Activated CD4-positive, alpha-beta T cell treated with anti-CD3 and anti-CD28 coated beads, Interleukin-10, Interleukin-2, amounts not matched to agents 100 ng/mL and 50 ng/mL, durations not matched to agents 16 hours and 8 hours (primary cell): ENCODE measurements at regions not wholly inside any gene's neighbourhood (a gene's known extent, or its start where the extent isn't known, plus 50 kb on each side); places are given as distances from the start of the nearest gene placed in this dataset.

ENCODE experiments used
- DNase-seq: peaks from one replicate; pipeline ENCODE4 v3.0.0-alpha.2; 2020

- no peak for DNase-seq
Observed at GRCh38 chr4:176843710-176844109, 51.0 kb upstream of the VEGFC start.

DNA sequence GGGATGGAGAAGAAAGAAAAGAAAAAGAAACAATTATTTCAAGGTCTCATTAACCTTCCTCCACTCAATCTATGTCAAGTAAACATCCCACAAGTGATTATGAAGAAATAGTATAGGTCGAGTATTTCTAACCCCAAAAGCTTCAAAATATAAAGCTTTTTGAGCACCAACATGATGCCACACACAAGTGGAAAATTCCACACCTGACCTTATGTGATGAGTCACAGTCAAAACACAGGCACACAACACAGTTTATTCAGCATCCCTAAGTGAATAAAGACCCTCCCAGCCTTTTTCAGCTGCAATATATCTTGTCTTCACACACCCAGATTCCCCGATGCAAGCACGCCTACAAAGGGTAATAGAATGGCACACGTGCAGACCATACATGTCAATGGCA lies 51.7 kb upstream of the VEGFC start:
- no peak for DNase-seq

DNA sequence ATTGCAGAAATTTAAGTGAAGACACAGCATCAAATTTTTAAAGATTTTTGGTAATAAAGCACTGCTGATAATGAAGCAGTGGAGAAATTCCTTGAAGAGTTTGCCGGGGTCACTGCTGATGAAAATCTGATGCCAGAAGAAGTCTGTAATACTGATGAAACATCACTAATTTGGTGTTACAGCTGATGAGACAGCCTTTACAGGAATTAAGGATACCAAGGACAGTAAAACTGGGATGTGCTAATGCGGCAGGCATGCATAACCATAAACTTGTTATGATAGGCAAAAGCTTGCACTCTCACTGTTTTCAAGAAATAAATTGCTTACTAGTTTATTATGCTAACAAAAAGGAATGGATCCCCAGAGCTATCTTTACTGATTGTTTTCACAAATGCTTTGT lies 52.9 kb upstream of the VEGFC start:
- DNase-seq: no peak

- no peak for DNase-seq
Observed at GRCh38 chr4:176849076-176849475, 56.4 kb upstream of the VEGFC start.

GRCh38 chr4:176850436-176850835 lies 57.7 kb upstream of the VEGFC start:
- DNase-seq: no peak

GRCh38 chr4:176856421-176856820 lies 63.7 kb upstream of the VEGFC start:
- DNase-seq: no peak

DNA sequence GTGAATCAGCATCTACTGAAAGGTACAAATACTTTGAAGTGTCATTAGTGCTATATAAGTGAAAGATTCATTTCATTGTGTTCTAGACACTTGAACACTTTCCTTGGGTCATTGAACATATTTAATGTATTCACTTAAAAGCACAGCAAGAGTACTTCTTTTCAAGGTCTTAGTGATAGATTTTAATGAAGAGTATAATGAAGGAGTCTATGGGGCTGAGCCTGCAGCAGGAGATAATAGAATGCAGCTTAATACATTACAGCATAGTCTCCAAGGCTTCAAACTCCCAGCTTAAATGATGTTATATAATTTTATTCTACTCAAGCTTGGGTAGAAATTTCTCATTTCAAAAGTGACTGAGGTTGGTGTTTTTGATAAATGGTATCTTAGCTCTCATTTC lies 66.1 kb upstream of the VEGFC start:
- no peak for DNase-seq

- no peak for DNase-seq
Observed at GRCh38 chr4:176864238-176864637, 71.5 kb upstream of the VEGFC start.

- no peak for DNase-seq
Observed at GRCh38 chr4:176868676-176869075, 76.0 kb upstream of the VEGFC start.

DNA sequence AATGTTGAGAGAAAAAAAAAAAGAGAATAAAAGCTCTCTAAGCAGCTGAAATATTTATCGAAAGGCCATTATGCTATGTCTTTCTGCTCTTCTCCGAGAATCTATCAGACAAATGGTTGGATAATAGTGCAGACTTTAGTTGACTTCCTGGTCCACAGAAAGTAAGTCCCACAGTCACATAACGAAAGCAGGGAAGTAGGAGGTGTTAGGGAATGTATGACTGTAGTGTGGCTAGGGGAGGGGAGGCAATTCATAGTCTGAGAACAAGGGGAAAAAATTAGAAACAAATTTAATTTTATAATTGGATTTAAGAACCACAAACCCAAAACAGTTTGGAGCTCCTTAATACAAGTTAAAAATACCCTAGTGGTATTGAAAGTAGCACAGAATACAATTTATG lies 79.7 kb upstream of the VEGFC start:
- no peak for DNase-seq

- DNase-seq: no peak
Observed at GRCh38 chr4:176874721-176875445, 82.2 kb upstream of the VEGFC start.

- no peak for DNase-seq
Observed at GRCh38 chr4:176875446-176875930, 82.8 kb upstream of the VEGFC start.

GRCh38 chr4:176879380-176880116 lies 86.8 kb upstream of the VEGFC start:
- no peak for DNase-seq

- DNase-seq: no peak
Observed at GRCh38 chr4:176882206-176882605, 89.5 kb upstream of the VEGFC start.

- DNase-seq: no peak
Observed at GRCh38 chr4:176883108-176883550, 90.4 kb upstream of the VEGFC start.

- no peak for DNase-seq
Observed at GRCh38 chr4:176883681-176884418, 91.1 kb upstream of the VEGFC start.

DNA sequence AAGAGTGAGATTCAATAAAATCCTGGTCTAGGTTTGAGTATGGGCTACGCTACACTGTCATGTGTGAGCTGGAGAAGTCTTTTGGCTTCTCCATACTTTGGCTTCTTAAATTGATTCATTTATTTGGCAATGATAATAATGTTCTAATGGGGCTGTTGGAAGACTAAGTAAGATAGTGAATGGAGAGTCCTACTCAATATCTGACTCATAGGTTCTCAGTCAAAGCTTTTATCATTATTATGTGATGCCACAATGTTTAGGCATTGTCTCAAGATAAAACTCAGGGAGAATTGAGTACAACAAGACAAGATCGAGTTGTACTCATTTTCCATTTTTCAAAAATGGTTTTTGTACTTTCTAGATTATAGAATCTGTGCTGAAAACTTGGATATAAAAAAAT lies 92.5 kb upstream of the VEGFC start:
- no peak for DNase-seq

- no peak for DNase-seq
Observed at GRCh38 chr4:176886135-176886534, 93.4 kb upstream of the VEGFC start.

- DNase-seq: no peak
Observed at GRCh38 chr4:176889776-176890175, 97.1 kb upstream of the VEGFC start.

DNA sequence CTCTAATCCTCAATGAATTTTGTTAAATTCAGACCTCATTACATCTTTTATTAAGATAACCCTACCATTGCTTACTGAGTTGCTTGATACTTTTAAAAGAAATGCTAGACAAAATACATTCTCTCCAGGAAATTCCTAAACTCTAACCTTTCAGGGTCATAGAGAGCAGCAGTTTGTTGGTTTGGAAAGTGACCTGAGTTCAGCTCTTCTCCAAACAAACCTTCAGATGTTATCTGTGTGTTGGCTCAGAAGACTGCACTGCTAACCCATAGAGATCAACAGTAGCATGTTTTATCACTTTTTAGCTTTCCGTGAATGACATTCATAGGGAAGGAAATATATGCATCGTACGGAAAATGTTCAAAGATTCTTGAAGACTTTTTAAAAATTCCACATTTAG lies 101.8 kb upstream of the VEGFC start:
- no peak for DNase-seq

DNA sequence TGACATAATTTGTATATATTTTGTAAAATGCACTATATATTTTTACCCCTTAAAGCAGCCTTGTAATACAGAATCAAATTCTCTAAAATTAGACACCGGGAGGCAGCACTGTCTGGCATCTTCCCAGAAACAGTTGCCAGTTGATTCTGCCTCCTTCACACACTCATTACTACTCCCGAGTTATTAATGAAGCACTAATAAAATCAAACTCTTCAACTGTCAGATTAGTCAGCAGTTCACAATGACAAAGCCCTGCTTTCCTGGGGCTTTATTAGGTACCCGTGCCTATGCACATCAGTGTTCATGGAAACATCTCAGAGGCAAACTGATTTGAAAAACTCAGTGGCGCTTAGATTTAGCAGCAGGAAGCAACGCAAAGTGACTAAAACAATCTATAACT lies 103.5 kb upstream of the VEGFC start:
- no peak for DNase-seq

DNA sequence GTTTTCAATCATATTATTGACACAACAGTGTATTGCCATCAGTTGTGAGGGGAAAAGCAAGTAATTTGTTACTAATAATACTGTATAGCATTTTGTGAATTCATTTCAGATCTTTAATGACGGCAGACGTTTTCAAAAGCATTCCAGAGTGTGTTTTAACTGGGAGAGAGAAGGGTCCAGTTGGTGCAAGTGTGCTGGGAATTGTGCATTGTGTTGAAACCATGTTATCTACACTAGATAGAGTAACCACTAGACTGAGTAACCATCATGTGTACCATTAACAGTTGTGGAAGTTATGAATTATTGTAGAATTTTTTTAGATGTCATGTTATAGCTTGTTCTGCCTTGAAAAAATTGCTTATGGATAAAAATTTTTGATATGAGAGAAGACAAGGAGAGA lies 104.5 kb upstream of the VEGFC start:
- no peak for DNase-seq

DNA sequence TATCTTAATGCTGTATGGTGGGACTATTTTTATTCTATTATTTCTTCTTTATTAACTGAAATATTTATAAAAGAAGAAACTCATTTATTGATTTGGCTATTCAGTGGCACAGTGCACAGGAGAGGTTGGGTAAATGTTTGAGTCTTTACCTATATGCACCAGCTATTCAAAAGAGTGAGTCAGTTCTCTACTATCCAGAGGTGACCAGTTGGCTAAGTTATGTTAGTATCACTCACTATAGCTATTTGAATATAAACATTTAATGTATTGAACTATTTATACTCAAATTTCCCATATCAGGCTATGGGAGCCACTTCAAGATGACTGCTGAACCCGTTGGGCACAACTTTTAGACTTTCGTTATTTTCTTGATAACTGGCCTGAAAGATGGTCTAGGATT lies 106.1 kb upstream of the VEGFC start:
- no peak for DNase-seq
